NK-92 treated with Interleukin-12 subunit alpha and Interleukin-12 subunit beta, amount 100 ng/mL, for 24 hours (cell line): ENCODE measurements at regions not wholly inside any gene's neighbourhood (a gene's known extent, or its start where the extent isn't known, plus 50 kb on each side); places are given as distances from the start of the nearest gene placed in this dataset.

Experiments
- DNase-seq: peaks from one replicate; lab custom pipeline; 2025; lab: John Stamatoyannopoulos, UW

GRCh38 chr5:167485061-167485774 is 806.2 kb upstream of the WWC1 start:
- no peak for DNase-seq

GRCh38 chr5:167488371-167488770 is 803.1 kb upstream of the WWC1 start:
- no peak for DNase-seq

- DNase-seq: no peak
Observed at GRCh38 chr5:167489202-167489601, 802.2 kb upstream of the WWC1 start.

- no peak for DNase-seq
Observed at GRCh38 chr5:167503926-167504720, 787.3 kb upstream of the WWC1 start.

GRCh38 chr5:167507463-167508233 is 783.8 kb upstream of the WWC1 start:
- DNase-seq: no peak

GRCh38 chr5:167509076-167509475 is 782.4 kb upstream of the WWC1 start:
- no peak for DNase-seq

- no peak for DNase-seq
Observed at GRCh38 chr5:167511276-167511675, 780.2 kb upstream of the WWC1 start.

GRCh38 chr5:167512111-167512510 is 779.3 kb upstream of the WWC1 start:
- DNase-seq: no peak

GRCh38 chr5:167513381-167513780 is 778.1 kb upstream of the WWC1 start:
- DNase-seq: no peak

GRCh38 chr5:167514461-167514860 is 777.0 kb upstream of the WWC1 start:
- DNase-seq: no peak

GRCh38 chr5:167525004-167525403 is 766.4 kb upstream of the WWC1 start:
- no peak for DNase-seq

GRCh38 chr5:167528651-167529050 is 762.8 kb upstream of the WWC1 start:
- DNase-seq: no peak

- no peak for DNase-seq
Observed at GRCh38 chr5:167530548-167530947, 760.9 kb upstream of the WWC1 start.

- no peak for DNase-seq
Observed at GRCh38 chr5:167533814-167534795, 757.3 kb upstream of the WWC1 start.

- DNase-seq: no peak
Observed at GRCh38 chr5:167539747-167540146, 751.7 kb upstream of the WWC1 start.

GRCh38 chr5:167546270-167546669 is 745.2 kb upstream of the WWC1 start:
- no peak for DNase-seq

GRCh38 chr5:167552356-167552755 is 739.1 kb upstream of the WWC1 start:
- no peak for DNase-seq

GRCh38 chr5:167553511-167553910 is 737.9 kb upstream of the WWC1 start:
- DNase-seq: no peak

- no peak for DNase-seq
Observed at GRCh38 chr5:167554564-167555290, 736.7 kb upstream of the WWC1 start.

GRCh38 chr5:167555565-167556166 is 735.8 kb upstream of the WWC1 start:
- DNase-seq: no peak
